ENCODE measurements at regions not wholly inside any gene's neighbourhood (a gene's known extent, or its start where the extent isn't known, plus 50 kb on each side); places are given as distances from the start of the nearest gene placed in this dataset.

DNA sequence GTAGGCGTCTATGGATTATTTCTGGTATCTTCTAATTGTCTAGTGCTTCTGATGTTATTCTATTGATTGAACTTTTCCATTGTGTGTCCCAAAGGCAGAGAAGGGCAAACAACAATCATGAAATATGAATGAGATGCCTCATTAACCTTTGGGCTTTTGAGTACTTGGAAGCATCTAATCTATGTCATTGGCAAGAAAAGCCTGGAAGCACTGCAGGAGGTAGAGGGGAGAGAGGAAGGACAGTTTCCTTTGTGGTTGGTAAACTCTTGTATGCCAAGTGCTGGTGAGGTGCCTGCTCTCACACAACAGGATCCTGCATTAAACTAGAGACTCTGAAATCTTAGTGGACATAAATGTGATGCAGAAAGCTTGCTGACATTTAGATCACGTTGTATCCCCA is 155.2 kb upstream of the TPK1 start:
- peaks cover 4% of the 10 kb centered on the region; the same call in 1 of the 2 replicates for H3K9me3 ChIP-seq (ENCODE audit: insufficient read depth, low read length)
- no peaks in the 10 kb centered on the region for H3K79me2 ChIP-seq (ENCODE audit: low read length)
- TF ChIP-seq CTCF (IDR thresholded peaks at IDR 0.05; ENCODE audit: low read depth, low read length): no peak
- TF ChIP-seq EZH2phosphoT487 (IDR thresholded peaks at IDR 0.05; ENCODE audit: low read depth): no peak
- no peaks in the 10 kb centered on the region for H4K20me1 ChIP-seq (ENCODE audit: insufficient read depth, low read length)
- H3K27ac ChIP-seq (ENCODE audit: low read length): no peak overlapping the region
- no peak overlapping the region for H3K4me2 ChIP-seq (ENCODE audit: low read length)
- no peaks in the 10 kb centered on the region for H3K4me1 ChIP-seq (ENCODE audit: low read length)
- H3K27me3 ChIP-seq (ENCODE audit: low read depth, low read length): no peaks in the 10 kb centered on the region
- H2AFZ ChIP-seq (ENCODE audit: low read depth, low read length): no peak overlapping the region
- no peak overlapping the region for H3K4me3 ChIP-seq (ENCODE audit: low read length)
- H3K36me3 ChIP-seq (replicated peaks; ENCODE audit: low read depth, low read length): no peaks in the 10 kb centered on the region
- no peak overlapping the region for H3K9ac ChIP-seq (ENCODE audit: low read length)

DNA sequence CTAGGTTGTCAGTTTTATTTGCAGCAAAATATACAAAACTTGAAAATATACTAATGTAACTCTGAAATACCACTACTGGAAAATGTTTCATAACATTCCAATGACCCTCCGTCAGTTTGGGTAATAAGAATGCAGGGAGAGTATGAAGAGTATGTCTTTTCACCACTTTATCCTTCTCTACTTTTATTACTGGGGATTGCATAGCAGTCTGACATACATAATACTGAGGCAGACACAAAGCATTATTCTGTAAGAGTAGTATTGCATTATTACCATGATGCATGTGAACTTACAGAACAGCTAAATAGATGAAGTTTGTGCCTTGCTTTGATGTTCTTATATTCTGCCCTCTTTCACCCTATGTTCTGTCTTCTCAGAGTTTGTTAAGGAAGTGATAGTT is 151.8 kb upstream of the TPK1 start:
- Histone ChIP-seq H3K4me3 (ENCODE audit: low read length) (no peak overlapping the region), H3K36me3 (replicated peaks; ENCODE audit: low read depth, low read length) (no peaks in the 10 kb centered on the region), H3K27me3 (ENCODE audit: low read depth, low read length) (no peaks in the 10 kb centered on the region), H3K27ac (ENCODE audit: low read length) (no peak overlapping the region), H2AFZ (ENCODE audit: low read depth, low read length) (no peak overlapping the region), H3K4me2 (ENCODE audit: low read length) (no peak overlapping the region), H3K79me2 (ENCODE audit: low read length) (no peaks in the 10 kb centered on the region), H3K9ac (ENCODE audit: low read length) (no peak overlapping the region), H4K20me1 (ENCODE audit: insufficient read depth, low read length) (no peaks in the 10 kb centered on the region), H3K4me1 (ENCODE audit: low read length) (no peaks in the 10 kb centered on the region), H3K9me3 (ENCODE audit: insufficient read depth, low read length) (no peaks in the 10 kb centered on the region)
- TF ChIP-seq CTCF (IDR thresholded peaks at IDR 0.05; ENCODE audit: low read depth, low read length) (no peak), EZH2phosphoT487 (IDR thresholded peaks at IDR 0.05; ENCODE audit: low read depth) (no peak)

- H3K9ac ChIP-seq (ENCODE audit: low read length): no peak overlapping the region
- TF ChIP-seq CTCF (IDR thresholded peaks at IDR 0.05; ENCODE audit: low read depth, low read length) (no peak), EZH2phosphoT487 (IDR thresholded peaks at IDR 0.05; ENCODE audit: low read depth) (no peak)
- no peaks in the 10 kb centered on the region for H3K9me3 ChIP-seq (ENCODE audit: insufficient read depth, low read length)
- no peak overlapping the region for H2AFZ ChIP-seq (ENCODE audit: low read depth, low read length)
- H3K4me3 ChIP-seq (ENCODE audit: low read length): no peak overlapping the region
- no peaks in the 10 kb centered on the region for H4K20me1 ChIP-seq (ENCODE audit: insufficient read depth, low read length)
- H3K4me2 ChIP-seq (ENCODE audit: low read length): no peak overlapping the region
- H3K27ac ChIP-seq (ENCODE audit: low read length): no peak overlapping the region
- no peaks in the 10 kb centered on the region for H3K27me3 ChIP-seq (ENCODE audit: low read depth, low read length)
- no peaks in the 10 kb centered on the region for H3K4me1 ChIP-seq (ENCODE audit: low read length)
- H3K36me3 ChIP-seq (replicated peaks; ENCODE audit: low read depth, low read length): no peaks in the 10 kb centered on the region
- H3K79me2 ChIP-seq (ENCODE audit: low read length): no peaks in the 10 kb centered on the region
Observed at GRCh38 chr7:144982133-144982532, 146.3 kb upstream of the TPK1 start.

GRCh38 chr7:144975882-144976281 is 140.0 kb upstream of the TPK1 start:
- no peaks in the 10 kb centered on the region for H3K27me3 ChIP-seq (ENCODE audit: low read depth, low read length)
- TF ChIP-seq CTCF (IDR thresholded peaks at IDR 0.05; ENCODE audit: low read depth, low read length) (no peak), EZH2phosphoT487 (IDR thresholded peaks at IDR 0.05; ENCODE audit: low read depth) (no peak)

More at GRCh38 chr7:144975882-144976281, 140.0 kb upstream of the TPK1 start:
- H3K4me2 ChIP-seq (ENCODE audit: low read length): no peak overlapping the region
- H3K9ac ChIP-seq (ENCODE audit: low read length): no peak overlapping the region
- H4K20me1 ChIP-seq (ENCODE audit: insufficient read depth, low read length): no peaks in the 10 kb centered on the region
- H3K4me1 ChIP-seq (ENCODE audit: low read length): no peaks in the 10 kb centered on the region
- no peaks in the 10 kb centered on the region for H3K79me2 ChIP-seq (ENCODE audit: low read length)
- no peak overlapping the region for H3K27ac ChIP-seq (ENCODE audit: low read length)
- H3K36me3 ChIP-seq (replicated peaks; ENCODE audit: low read depth, low read length): no peaks in the 10 kb centered on the region
- no peak overlapping the region for H2AFZ ChIP-seq (ENCODE audit: low read depth, low read length)
- no peak overlapping the region for H3K4me3 ChIP-seq (ENCODE audit: low read length)
- no peaks in the 10 kb centered on the region for H3K9me3 ChIP-seq (ENCODE audit: insufficient read depth, low read length)
